ENCODE measurements at regions not wholly inside any gene's neighbourhood (a gene's known extent, or its start where the extent isn't known, plus 50 kb on each side); places are given as distances from the start of the nearest gene placed in this dataset.
"Not testable (repeated sequence)": the region's sequence is repeated elsewhere in the genome, so short reads cannot be mapped to it uniquely, and the experiment has no call there.

DNA sequence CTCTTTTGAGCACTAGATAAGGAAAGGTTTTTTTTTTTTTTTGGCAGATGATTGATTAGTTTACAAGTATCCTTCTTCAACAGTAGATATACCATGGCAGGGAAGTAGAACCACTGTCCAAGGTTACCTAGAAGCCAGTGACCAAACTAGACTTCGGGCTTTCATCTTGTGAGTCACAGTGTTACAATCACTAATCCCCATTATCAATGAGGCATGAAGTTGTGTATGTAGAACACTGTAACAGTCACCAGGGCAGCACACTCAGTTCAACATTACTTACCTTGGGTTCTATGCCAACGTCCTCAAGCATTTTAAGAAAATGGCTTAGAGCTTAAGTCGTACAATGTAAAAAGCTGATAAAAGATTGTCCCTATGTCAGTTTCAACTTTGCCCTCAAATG, 430.9 kb downstream of the ETS1 start:
- no peak for DNase-seq (ENCODE audit: low spot score)

DNA sequence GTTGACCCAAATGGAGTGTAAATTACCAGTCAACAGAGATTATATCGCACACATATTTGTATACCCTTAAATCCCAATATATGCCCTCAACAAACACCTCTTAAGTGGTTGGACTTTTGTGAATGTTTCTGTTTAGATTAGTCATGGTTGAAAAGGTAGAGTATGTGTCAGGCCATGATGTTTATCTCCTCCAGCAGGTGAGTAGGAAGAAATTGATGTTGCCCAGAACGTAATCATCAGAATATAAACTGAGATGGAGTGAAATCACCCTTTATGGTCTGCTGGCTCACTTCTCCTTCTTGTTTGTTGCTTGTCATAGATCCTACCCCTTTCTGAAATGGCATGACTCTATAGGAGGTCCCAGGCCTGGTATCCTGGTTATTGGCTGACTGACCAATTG, 431.8 kb downstream of the ETS1 start:
- DNase-seq (ENCODE audit: low spot score) = no peak

DNA sequence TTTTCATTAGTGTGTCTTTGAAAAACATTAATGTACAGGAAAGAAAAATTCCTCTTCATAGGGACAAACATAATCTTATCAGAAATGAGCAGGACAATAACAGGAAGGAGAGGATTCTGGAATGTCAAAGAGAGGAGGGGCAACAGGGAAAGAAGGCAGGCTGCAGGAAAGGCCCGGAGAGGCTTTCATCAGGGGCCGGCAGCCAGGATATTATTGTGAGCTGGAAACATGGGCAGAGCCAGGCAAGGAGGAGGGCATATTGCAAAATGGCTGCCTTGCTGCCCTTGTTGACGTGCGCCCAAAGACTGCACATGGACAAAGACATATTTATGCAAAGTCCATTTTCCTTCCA, 433.7 kb downstream of the ETS1 start:
- DNase-seq (ENCODE audit: low spot score) = no peak

DNA sequence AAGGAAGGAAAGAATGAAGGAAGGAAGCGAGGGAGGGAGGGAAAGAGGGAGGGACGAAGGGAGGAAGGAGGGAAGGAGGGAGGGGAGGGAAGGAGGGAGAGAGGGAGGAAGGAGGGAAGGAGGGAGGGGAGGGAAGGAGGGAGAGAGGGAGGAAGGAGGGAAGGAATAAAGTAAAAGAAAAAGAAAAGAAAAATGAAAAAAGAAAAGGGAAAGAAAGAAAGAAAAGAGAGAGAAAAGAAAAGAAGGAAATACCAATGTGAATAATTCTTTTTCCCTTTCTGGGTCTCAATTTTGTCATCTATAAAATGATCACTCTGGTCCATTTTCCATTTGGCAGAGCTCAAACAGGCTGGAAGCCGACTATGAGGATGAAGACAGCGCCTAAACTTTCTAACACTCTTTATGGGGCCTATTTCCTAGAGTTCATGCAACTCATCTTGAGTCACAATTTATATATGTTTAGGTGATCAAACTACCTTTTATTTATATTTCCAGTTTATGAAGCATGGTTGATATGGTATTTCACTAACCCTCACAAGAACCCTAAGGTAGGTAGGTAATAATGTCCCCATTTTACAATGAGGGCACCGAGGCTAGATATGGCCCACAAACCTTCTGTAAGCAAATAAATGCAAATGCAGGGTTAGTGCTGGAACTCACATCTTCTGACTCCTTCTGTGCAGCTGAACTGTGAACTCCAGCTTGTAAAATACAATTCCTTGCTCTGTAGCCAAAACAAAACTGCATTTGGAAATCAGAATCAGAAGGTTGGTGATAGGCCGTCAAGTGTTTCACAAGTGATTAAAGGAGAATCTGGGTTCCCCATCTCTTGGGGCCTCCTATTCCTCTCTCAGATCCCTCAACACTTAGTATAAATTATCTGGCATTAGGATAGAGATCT, 434.3 kb downstream of the ETS1 start:
- DNase-seq (ENCODE audit: low spot score) = no peak

DNA sequence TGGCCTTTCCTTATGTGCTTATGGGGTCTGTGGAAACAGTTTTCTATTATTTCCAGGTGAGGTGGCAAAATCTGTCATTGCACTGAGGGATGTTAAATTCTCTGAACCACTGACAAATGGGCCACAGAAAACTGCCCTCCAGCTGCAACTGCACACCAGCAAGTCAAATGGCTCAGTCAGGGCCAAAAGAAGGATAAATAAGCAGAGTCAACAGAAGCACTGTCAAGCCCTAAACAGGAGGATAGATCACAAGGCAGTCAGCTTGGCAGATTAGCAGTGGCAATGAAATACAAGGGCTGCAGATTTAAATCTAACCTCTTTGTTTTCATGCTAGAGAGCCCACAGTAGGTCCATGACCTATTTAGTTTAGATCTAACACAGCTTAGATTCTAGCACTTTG, 435.6 kb downstream of the ETS1 start:
- no peak for DNase-seq (ENCODE audit: low spot score)

DNA sequence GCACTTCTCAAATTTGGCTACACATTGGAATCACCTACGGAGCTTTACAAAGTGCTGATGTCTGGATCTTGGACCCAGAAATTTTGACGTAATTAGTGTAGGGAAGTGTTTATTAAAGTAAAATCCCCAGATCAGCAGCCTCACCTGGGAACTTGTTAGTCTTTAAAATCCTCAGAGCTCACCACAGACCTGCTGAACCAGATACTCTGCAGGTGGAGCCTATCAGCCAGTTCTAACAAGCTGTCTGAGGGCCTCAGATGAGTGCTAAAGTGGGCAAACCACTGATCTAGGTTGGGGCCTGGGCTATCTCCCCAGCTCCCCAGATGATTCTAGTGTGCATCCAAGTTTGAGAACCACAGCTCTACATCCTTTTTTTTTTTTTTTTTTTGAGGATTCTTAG, 436.0 kb downstream of the ETS1 start:
- no peak for DNase-seq (ENCODE audit: low spot score)

DNA sequence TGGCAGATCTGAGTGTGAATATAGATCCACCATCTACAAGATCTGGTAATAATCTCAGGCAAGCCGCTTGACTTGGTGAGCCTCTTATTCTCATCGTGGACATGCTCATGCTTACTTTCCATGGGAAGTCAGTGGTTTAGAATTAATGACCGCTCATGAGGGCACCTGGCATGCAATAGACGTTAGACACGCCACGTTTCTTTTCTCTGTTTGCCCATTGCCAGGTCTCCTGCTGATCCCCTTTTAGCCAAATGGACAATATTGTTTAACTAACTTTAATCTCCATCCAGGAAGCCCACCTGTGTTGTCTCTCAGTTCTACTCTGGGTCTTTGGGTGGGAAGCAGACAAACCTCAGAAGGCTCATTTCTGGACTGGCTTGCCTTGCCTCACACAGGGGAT, 439.1 kb downstream of the ETS1 start:
- DNase-seq (ENCODE audit: low spot score) = no peak

DNA sequence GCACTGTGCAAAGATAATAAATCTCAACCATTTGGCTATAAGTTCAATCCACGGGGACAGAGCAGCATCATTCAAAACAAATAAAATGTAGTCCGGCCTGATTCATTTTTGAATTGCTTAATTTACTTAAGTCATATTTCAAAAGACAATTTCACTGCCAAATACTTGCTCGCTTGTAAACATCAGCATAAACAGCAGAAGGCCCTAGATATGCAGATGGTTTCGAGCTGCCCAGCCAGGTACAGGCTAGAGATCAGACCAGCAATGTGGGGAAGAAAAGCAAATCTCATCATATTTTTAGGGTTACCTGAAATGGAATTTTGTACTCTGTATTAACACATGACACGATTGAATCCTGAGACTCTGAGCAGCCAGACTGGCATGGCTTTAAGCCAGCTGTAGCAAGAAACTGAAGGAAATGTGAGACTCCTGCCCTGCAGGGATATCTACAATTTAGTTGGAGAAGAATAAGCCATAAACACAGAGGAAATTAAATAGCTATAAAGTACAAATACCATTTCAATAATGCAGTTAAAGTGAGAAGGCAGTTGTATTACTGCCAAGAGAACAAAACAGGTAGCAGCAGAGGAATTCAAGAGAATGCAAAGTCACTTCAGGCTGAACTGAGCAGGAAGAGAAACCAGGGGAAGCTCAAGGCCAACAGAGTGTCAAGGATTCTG, 440.3 kb downstream of the ETS1 start:
- no peak for DNase-seq (ENCODE audit: low spot score)

DNA sequence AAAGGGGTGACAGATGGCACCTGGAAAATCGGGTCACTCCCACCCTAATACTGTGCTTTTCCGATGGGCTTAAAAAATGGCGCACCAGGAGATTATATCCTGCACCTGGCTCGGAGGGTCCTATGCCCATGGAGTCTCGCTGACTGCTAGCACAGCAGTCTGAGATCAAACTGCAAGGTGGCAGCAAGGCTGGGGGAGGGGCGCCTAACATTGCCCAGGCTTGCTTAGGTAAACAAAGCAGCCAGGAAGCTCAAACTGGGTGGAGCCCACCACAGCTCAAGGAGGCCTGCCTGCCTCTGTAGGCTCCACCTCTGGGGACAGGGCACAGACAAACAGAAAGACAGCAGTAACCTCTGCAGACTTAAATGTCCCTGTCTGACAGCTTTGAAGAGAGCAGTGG, 447.1 kb downstream of the ETS1 start:
- DNase-seq (ENCODE audit: low spot score) = not testable (repeated sequence)

DNA sequence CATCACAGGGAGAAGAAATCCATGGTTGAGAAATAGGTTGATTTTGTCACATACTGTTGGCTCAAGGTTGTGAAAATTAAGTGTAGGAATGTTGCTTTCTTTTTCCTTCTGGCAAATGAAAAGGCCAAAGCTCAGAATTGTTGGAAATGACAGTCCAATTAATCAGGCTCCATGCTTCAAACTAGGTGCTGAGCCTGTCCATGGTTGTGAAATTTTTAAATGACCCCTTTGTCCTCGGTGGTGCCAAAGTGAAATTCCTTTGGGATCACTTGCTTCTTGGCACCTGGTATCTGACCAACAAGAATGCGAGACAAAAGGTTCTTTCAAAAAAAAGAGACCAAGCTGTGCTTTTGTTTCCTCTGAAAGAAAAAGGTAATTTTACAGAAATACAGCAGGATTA, 451.9 kb downstream of the ETS1 start:
- no peak for DNase-seq (ENCODE audit: low spot score)

DNA sequence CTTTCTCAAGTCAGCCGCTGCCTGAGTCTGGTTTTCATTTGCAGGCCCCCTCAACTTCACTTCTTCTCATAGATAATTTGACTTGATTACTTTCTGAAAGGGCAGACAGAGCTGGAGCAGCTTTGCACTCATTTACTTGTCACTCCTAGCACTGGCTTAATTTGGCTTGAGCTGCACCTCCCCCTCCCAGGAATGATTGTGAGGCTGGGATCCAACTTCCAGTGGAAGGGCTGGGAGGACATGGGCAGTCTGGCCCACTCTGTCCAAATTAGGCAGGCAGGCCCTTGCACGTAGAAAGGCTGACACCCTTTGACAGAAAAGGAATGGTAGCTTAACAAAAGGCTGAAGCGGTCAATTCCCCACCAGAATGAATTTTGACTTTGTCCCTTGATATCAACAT, 453.9 kb downstream of the ETS1 start:
- DNase-seq (ENCODE audit: low spot score) = no peak

DNA sequence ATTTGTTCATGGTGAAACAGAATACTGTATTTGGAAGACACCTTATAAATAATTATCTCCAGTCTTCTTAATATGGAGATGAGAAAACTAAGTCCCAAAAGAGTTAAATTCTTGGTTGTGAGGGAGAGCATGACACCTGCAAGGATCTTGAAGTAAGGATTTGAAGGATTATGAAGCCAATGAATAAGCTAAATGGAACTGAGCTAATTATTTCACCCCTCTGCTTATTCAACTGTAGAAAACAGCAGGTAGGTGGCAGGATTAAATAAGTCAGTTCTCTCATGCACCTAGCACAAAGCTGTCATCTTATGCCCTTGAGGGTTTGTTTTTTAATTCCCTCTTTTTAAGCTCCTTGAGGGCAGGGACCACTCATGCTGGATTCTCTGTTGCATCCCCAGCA, 457.3 kb downstream of the ETS1 start:
- DNase-seq (ENCODE audit: low spot score) = no peak

DNA sequence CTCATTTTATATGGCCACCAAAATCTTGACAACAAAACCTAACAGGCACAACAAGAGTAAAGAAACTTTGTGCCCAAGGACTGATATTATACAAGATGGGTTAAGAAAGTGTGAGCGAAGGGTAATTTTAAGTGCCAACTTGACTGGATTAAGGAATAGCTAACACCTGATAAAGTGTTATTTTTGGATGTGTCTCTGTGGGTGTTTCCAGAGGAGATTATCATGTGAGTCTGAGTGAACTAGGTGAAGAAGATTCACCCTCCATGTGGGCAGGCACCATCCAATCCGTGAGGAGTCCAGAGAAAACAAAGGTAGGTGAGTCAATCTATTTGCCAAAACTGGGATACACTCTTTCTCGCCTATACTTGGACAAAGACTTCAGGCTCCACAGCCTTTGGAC, 461.6 kb downstream of the ETS1 start:
- no peak for DNase-seq (ENCODE audit: low spot score)

DNA sequence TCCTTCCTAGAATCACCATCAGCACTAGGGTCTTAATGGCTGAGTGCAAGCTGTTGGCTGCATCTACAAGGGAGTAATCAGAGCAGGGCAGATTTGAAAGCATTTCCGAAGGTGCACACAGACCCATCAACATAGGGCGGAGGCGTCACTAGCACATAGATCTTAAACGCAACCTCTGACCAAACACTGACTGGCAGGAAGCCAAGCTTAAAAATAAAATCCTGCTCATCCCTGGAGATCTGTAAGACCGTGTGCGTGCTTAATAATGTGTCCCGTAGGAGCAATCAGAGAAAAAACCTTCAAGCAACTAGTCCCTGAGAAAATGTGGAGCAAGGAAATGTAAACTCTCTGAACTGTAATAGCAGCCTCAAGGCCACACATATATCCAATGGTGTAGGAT, 470.5 kb downstream of the ETS1 start:
- no peak for DNase-seq (ENCODE audit: low spot score)

DNA sequence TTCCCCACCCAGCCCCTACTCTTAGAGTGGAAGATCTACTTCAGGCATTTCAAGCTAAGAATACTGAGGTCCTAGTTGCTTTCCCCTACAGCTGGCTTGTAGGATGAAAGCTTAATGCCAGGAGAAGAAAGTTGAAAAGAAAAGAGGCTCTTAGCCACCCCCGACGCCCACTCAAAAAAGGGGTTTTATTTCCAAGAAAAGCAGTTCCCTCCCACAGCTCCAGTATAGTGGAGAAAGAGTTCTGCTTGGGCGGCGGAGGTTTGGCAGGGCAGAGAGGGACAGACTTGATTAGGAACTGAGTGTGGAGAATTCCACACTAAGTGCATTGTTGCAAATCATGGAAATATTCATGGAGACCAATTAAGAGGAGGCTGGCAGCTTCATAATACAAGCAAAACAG, 470.9 kb downstream of the ETS1 start:
- DNase-seq (ENCODE audit: low spot score) = no peak

DNA sequence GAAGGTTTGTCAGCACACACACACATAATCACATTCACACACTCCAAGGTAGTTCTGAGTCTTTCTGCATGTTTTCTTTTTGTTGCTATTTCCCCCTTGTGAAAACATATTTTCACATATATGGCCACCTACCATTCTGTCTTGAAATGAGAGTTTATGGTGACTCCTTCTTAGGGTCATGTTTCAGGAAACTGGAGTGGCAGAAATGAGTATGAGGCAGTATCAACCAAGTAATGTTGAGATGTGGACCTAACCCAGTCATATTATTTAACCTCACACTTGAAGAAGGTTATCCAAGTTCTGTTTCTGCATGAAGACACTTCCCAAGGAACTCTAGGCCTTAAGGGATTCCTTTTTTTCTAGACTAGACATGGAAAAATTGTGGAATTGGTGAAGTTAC, 481.4 kb downstream of the ETS1 start:
- DNase-seq (ENCODE audit: low spot score) = no peak

DNA sequence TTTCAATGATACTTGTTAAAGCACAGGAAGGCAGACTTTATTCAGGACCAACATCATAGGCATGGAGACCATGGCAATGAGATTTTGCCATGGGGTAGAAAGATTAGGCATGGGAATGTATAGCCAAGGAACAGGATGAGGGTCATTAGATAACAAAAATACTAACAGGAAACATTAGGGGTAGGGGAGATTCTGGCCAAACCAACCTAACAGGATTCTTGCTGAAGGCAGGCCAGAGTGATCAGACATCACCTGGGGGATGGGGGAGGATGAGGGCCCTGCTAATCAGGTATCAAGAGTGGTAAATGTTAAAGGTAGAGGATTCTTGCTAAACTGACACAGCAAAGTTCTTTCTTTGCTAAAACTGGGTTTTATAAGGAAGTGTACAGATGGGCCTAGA, 481.8 kb downstream of the ETS1 start:
- DNase-seq (ENCODE audit: low spot score) = no peak

DNA sequence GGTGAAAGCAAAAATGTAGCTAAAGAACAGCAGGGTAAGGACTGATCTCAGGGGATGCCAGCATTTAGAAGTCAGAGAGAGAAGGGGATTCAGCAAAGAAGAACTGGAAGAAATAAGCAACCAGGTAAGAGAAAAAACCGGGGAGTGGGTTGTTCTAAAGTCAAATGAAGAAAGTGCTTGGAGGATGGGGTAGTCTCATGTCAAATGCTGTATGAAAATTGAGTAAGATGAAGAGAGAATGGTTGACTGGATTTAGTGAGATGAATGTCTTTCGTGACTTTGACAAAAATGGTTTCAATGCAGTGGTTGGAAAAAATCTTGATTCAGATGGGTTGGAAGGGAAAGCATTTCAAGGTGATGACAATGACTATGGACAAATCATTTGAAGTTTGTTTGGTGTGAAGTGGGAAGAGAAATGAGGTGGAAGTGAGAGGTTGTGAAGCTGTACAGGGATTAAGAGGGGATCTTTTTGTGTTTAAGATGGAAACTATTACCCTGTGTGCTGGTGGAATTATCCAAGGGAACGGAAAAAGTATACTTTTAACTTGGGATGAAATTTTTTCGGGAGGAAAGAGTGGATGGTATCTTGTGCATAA, 484.0 kb downstream of the ETS1 start:
- no peak for DNase-seq (ENCODE audit: low spot score)

DNA sequence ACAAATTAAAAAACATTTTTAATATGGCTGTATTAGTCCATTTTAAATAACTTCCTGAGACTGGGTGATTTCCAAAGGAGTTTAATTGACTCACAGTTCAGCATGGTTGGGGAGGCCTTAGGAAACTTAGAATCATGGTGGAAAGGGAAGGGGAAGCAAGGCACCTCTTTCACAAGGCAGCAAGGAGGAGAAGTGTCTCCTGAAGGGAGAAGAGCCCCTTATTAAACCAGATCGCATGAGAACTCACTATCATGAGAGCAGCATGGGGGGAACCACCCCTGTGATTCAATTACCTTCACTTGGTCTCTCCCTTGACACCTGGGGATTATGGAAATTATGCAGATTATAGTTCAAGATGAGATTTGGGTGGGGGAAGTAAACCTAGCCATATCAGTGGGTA, 488.6 kb downstream of the ETS1 start:
- no peak for DNase-seq (ENCODE audit: low spot score)

DNA sequence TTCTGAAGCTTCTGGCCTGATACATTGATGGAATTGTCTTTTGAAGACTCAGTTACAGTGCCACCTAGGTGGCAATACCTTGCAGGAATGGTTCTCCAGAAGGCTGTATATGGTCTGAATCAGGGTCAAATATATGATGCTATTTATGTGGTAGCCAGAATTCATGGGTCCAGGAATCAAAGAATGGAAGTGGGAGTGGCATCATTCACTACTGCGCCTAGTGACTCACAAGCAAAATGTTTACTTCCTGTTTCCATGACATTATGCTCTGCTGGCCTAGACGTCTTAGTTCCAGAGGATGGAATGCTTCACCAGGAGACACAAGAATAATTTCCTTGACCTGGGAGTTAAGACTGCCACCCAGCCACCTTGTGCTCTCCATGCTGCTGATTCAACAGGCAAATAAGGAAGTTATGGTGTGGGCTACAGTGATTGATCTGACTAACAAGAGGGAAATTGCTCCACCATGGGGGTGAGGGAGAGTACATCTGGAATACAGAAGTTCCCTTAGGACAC, 491.8 kb downstream of the ETS1 start:
- peak; percentile 2 for DNase-seq (ENCODE audit: low spot score)

DNA sequence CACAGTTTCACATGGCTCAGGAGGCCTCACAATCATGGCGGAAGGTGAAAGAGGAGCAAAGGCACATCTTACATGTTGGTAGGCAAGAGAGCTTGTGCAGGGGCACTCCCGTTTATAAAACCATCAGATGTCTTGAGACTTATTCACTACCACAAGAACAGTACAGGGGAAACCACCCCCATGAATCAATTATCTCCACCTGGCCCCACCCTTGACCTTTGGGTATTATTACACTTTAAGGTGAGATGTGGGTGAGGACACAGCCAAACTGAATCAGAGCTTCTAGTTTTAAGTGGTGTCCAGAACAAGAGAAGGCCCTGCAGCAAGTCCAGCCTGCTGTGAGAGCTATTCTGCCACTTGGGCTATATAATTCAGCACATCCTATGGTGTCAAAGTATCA, 493.7 kb downstream of the ETS1 start:
- no peak for DNase-seq (ENCODE audit: low spot score)

DNA sequence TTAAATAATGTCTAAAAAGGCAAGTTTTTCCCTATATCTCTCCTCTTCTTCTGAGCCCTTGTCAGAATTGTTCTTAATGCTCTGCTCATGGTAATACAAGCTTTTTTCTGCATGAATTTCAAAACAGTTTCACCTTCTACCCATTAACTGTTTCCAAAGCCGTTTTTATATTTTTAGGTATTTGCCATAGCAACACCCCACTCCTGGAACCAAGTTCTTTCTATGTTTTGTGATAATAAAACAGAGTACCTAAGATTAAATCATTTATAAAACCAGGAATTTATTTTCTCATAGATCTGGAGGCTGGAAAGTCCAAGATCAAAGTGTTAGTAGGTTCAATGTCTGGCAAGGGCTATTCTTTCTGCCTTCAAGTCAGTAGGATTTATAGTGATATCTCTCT, 497.4 kb downstream of the ETS1 start:
- no peak for DNase-seq (ENCODE audit: low spot score)

DNA sequence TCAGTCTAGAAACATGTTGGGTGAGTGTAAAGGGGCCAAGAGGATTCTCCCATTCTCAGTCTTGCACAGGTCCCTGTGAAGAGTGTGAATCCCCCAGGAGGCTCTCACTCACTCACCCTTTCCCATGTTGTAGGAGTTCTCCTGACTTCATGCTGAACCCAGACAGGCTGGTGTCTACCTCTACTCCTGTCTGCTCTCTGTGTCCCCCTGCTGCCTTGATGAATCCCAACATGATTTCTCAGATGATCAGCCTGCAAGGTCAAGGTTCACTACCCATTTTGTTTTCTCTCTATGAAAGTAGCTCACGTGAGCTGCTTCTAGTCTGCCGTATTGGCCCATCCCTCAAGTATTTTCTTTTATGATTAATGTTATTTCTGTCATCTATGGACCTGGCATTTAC, 500.6 kb downstream of the ETS1 start:
- no peak for DNase-seq (ENCODE audit: low spot score)

All from LoVo (cell line).